ENCODE measurements at regions not wholly inside any gene's neighbourhood (a gene's known extent, or its start where the extent isn't known, plus 50 kb on each side); places are given as distances from the start of the nearest gene placed in this dataset.

DNA sequence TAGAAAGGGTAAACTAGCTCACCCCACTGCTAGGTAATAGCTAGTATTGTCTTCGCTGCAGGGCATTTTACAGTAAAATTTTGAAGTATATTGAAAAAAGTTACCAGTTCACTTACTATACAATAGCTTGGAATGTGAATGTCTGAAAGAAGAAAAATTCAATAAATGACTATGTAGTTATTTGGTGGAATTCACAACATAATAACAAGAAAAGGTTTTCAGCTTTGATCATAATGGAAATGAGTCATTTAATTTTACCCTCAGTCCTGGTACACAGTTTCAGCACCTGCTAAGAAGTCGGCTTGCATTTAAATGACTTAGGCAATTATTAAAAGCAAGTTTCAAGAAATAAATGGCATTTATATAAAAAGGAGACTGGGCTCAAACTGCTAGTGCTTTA, 90.4 kb downstream of the NUP35 start:
- no peak for DNase-seq
- H3K36me3 ChIP-seq (ENCODE audit: control insufficient read depth, insufficient read depth, low read length), result no peaks in the 10 kb centered on the region
- no peaks in the 10 kb centered on the region for H3K4me1 ChIP-seq (ENCODE audit: control insufficient read depth, insufficient read depth, low read length)
- H3K27me3 ChIP-seq (ENCODE audit: control insufficient read depth, insufficient read depth, low read length), result no peaks in the 10 kb centered on the region
- H3K9me3 ChIP-seq (ENCODE audit: control insufficient read depth, low read depth, low read length), result no peaks in the 10 kb centered on the region
- no peak overlapping the region for H3K4me3 ChIP-seq (ENCODE audit: low read length)
- H3K27ac ChIP-seq (ENCODE audit: low read length), result no peak overlapping the region
- 100% methylated on average over 1 of the region's 2 CpGs for WGBS (ENCODE audit: insufficient coverage, low lambda C conversion rate)

DNA sequence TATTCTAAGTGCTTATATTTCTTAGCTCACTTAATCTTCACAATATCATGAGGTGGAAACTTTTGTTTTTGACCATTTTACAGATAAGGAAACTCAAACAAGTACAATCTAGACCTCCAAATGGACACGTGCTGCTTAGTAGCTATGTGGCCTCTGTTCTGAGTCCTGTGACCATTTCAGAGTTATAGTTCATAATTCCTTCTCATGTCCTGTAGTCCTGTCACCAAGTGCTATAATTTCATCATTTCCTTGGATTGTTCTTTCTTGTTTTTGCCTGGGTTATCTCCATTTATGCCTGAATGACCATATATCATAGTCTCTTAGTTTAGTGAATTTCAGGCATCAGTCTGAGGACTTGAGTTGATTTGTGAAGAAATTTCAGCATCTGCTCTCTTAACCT, 91.7 kb downstream of the NUP35 start:
- WGBS (ENCODE audit: insufficient coverage, low lambda C conversion rate), result no CpG with 5 or more reads among the region's 1 CpG
- H3K27ac ChIP-seq (ENCODE audit: low read length), result no peak overlapping the region
- H3K27me3 ChIP-seq (ENCODE audit: control insufficient read depth, insufficient read depth, low read length), result no peaks in the 10 kb centered on the region
- no peak for DNase-seq
- H3K4me3 ChIP-seq (ENCODE audit: low read length), result no peak overlapping the region
- H3K9me3 ChIP-seq (ENCODE audit: control insufficient read depth, low read depth, low read length), result no peaks in the 10 kb centered on the region
- H3K36me3 ChIP-seq (ENCODE audit: control insufficient read depth, insufficient read depth, low read length), result no peaks in the 10 kb centered on the region
- H3K4me1 ChIP-seq (ENCODE audit: control insufficient read depth, insufficient read depth, low read length), result no peaks in the 10 kb centered on the region

DNA sequence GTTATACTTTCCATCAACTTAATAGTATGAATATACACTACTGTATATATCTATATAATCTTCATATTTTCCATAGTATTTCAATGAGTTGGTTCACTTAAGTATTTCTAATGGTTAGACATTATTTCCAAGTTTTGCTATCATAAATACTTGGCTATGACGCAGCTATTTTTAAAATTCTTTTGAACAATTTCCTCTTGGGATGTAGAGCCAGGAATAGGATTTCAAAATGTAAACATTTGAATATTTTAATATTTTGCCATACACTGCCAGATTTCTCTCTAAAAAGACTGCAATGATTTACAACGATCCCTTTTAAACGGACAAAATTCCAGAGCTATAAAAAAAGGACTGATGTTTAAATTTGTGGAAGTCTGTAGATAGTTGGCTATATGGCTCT, 95.6 kb downstream of the NUP35 start:
- Histone ChIP-seq H3K4me1 (ENCODE audit: control insufficient read depth, insufficient read depth, low read length) (no peaks in the 10 kb centered on the region), H3K36me3 (ENCODE audit: control insufficient read depth, insufficient read depth, low read length) (no peaks in the 10 kb centered on the region), H3K27me3 (ENCODE audit: control insufficient read depth, insufficient read depth, low read length) (no peaks in the 10 kb centered on the region), H3K9me3 (ENCODE audit: control insufficient read depth, low read depth, low read length) (no peaks in the 10 kb centered on the region), H3K27ac (ENCODE audit: low read length) (no peak overlapping the region), H3K4me3 (ENCODE audit: low read length) (no peak overlapping the region)
- 73% methylated on average over 1 of the region's 3 CpGs for WGBS (ENCODE audit: insufficient coverage, low lambda C conversion rate)
- DNase-seq, result no peak

DNA sequence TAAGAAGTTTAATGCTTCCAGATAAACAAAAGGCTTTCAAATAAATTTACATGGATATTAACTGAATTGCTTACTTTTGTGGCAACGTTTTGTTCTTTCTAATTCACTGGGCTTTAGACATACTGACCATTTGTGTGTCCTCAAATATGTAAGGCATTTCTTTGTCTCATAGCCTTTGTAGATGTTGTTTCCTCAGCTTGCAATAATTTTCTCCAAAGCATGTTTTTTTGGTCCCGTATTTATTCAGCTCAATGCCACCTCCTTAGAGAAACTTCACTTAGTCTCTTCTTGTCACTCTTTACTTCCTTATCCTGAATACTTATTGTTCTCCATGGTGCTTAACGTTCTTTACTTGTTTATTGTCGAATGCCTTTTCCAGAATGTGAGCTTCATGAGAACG, 98.5 kb downstream of the NUP35 start:
- H3K9me3 ChIP-seq (ENCODE audit: control insufficient read depth, low read depth, low read length), result no peaks in the 10 kb centered on the region
- no peak overlapping the region for H3K27ac ChIP-seq (ENCODE audit: low read length)
- 56% methylated on average over 2 of the region's 5 CpGs for WGBS (ENCODE audit: insufficient coverage, low lambda C conversion rate)
- H3K4me1 ChIP-seq (ENCODE audit: control insufficient read depth, insufficient read depth, low read length), result no peaks in the 10 kb centered on the region
- H3K27me3 ChIP-seq (ENCODE audit: control insufficient read depth, insufficient read depth, low read length), result no peaks in the 10 kb centered on the region
- no peak for DNase-seq
- no peak overlapping the region for H3K4me3 ChIP-seq (ENCODE audit: low read length)
- H3K36me3 ChIP-seq (ENCODE audit: control insufficient read depth, insufficient read depth, low read length), result no peaks in the 10 kb centered on the region

DNA sequence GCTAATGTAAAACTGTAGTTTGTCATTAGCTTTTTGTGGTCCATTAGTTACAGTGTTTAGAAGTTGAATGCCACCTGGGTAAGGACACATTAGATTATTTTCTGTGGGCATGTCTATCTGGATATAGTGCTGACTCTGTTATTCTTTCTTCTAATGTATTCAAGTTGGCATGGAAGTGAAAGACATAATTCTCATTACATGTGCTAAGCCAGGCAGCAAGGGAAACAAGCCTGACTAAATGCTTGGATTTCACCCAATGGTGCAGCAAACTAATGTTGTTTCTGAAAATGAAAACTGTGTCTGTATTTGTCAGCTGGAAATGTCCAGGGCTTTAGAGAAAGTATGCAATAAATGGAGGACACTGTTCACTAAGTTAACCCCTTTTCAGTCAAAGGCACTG, 100.7 kb downstream of the NUP35 start:
- DNase-seq, result no peak
- H3K27me3 ChIP-seq (ENCODE audit: control insufficient read depth, insufficient read depth, low read length), result no peaks in the 10 kb centered on the region
- H3K9me3 ChIP-seq (ENCODE audit: control insufficient read depth, low read depth, low read length), result no peaks in the 10 kb centered on the region
- no peaks in the 10 kb centered on the region for H3K36me3 ChIP-seq (ENCODE audit: control insufficient read depth, insufficient read depth, low read length)
- no peak overlapping the region for H3K27ac ChIP-seq (ENCODE audit: low read length)
- no peak overlapping the region for H3K4me3 ChIP-seq (ENCODE audit: low read length)
- no peaks in the 10 kb centered on the region for H3K4me1 ChIP-seq (ENCODE audit: control insufficient read depth, insufficient read depth, low read length)

DNA sequence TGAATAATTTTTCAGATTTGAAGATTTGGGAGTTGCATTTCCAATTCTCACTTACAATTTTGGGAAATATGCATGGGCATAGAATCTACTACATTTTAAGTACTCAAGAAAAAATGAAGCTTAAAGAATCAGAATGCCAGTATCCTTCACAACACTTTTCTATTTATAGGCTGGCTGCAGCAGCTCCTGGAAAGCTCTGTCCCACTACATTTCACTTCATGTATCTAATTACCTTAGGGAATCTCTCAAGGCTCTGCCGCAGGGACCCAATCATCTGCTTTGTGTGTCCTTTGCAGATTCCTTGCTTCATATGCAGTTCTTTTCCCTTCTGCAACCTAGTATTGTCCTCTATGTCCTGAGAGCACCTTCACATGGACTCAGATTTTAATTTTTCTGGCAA, 102.9 kb downstream of the NUP35 start:
- no peaks in the 10 kb centered on the region for H3K27me3 ChIP-seq (ENCODE audit: control insufficient read depth, insufficient read depth, low read length)
- WGBS (ENCODE audit: insufficient coverage, low lambda C conversion rate), result 100% methylated on average over 1 of the region's 1 CpG

DNA sequence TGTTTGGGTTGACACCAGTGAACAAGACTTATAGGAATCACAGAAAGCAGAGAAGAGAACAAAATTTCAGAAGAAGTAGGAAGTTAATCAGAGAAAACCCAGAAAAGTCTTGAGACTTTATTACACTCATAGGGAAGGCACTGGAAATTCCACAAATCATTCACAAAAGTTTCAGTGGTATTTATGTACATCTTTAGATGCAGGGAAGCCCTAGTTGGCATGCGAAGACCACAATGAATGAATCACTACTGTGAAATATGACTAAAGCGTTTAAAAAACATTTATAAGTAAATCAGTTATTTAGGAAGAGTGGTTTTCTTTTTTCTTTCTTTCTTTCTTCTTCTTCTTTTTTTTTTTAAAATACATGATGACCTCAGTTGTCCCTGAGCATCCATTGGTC, 105.1 kb downstream of the NUP35 start:
- 100% methylated on average over 1 of the region's 2 CpGs for WGBS (ENCODE audit: insufficient coverage, low lambda C conversion rate)
- no peak for DNase-seq
- Histone ChIP-seq H3K9me3 (ENCODE audit: control insufficient read depth, low read depth, low read length) (no peaks in the 10 kb centered on the region), H3K27ac (ENCODE audit: low read length) (no peak overlapping the region), H3K36me3 (ENCODE audit: control insufficient read depth, insufficient read depth, low read length) (no peaks in the 10 kb centered on the region), H3K4me1 (ENCODE audit: control insufficient read depth, insufficient read depth, low read length) (no peaks in the 10 kb centered on the region), H3K4me3 (ENCODE audit: low read length) (no peak overlapping the region), H3K27me3 (ENCODE audit: control insufficient read depth, insufficient read depth, low read length) (no peaks in the 10 kb centered on the region)

More for the DNA sequence above, 102.9 kb downstream of the NUP35 start:
- no peak for DNase-seq
- no peaks in the 10 kb centered on the region for H3K36me3 ChIP-seq (ENCODE audit: control insufficient read depth, insufficient read depth, low read length)
- H3K27ac ChIP-seq (ENCODE audit: low read length), result no peak overlapping the region
- H3K4me1 ChIP-seq (ENCODE audit: control insufficient read depth, insufficient read depth, low read length), result no peaks in the 10 kb centered on the region
- no peak overlapping the region for H3K4me3 ChIP-seq (ENCODE audit: low read length)
- H3K9me3 ChIP-seq (ENCODE audit: control insufficient read depth, low read depth, low read length), result no peaks in the 10 kb centered on the region

DNA sequence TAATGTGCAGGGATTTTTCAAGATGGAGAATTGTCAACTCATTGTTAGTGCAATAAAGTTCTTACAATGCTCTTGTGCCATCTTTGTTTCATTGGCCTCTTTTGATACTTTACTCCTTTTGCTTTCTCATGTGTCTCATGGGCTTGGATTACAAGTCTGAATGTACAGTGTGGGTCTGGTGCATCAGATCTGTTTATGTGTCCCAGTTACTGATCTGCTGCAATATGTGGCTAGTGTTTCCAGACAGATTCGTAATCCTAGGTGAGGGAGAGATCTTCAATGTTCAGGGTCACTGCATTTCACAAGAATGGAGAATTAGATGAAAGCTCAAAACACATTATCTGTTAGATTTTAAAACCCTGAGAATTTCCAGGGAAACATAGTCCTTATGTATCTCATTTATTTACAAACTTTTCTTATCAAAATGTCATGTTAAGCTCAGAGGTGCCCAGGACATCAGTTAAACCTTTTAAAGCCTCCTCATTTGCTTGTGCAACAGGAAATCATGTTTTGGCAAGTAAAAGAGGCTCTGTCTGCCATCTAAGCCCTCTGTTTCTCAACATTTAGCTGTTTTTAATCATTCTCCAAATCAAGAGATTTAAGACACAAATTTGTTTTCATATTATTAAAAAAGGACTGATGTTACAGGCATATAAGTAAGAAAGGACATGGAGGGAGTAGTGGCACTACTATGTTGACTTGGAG, 108.1 kb downstream of the NUP35 start:
- Histone ChIP-seq H3K27me3 (ENCODE audit: control insufficient read depth, insufficient read depth, low read length) (no peaks in the 10 kb centered on the region), H3K4me3 (ENCODE audit: low read length) (no peak overlapping the region), H3K9me3 (ENCODE audit: control insufficient read depth, low read depth, low read length) (no peaks in the 10 kb centered on the region), H3K36me3 (ENCODE audit: control insufficient read depth, insufficient read depth, low read length) (no peaks in the 10 kb centered on the region), H3K27ac (ENCODE audit: low read length) (no peak overlapping the region), H3K4me1 (ENCODE audit: control insufficient read depth, insufficient read depth, low read length) (no peaks in the 10 kb centered on the region)
- no peak for DNase-seq
- WGBS (ENCODE audit: insufficient coverage, low lambda C conversion rate), result 100% methylated on average over 1 of the region's 1 CpG

DNA sequence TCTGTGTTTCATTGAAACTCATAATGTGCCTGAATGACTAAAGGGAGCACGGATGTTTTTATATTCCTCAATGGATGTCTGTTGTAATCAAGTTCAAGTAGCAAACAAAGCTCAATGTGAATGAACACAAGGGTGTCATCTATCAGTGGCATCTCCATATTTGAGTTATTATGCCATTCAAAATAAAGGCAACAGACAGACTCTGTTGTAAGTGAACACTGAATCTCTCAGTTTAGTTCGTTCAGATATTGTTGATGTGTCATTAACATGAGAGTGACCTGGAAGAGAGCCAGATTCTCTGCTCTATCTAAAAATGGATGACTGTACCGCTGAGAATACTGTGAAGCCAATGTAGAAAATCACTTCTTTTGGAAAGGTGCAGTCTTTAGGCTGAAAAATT, 118.7 kb downstream of the NUP35 start:
- DNase-seq, result no peak

DNA sequence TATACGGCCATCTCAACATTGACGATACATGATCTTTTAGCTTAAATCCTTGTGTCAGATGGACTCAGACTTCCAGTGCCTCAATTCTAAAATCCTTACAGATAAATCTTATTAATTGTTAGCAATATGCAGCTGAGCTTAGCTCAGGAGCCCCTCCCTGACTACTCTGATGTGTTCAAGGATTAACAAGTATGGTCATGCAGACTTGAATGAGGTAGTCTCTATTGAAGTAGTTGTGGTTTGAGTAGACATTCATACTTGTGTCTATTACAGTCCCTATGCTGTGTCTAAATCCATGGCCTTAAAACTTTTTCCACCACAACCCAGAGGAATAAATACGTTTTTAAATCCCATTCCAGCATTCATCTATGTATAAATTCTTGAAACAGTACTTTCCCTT, 119.5 kb downstream of the NUP35 start:
- no peaks in the 10 kb centered on the region for H3K4me1 ChIP-seq (ENCODE audit: control insufficient read depth, insufficient read depth, low read length)
- no peaks in the 10 kb centered on the region for H3K27me3 ChIP-seq (ENCODE audit: control insufficient read depth, insufficient read depth, low read length)
- H3K9me3 ChIP-seq (ENCODE audit: control insufficient read depth, low read depth, low read length), result no peaks in the 10 kb centered on the region
- 100% methylated on average over 3 of the region's 3 CpGs for WGBS (ENCODE audit: insufficient coverage, low lambda C conversion rate)
- H3K36me3 ChIP-seq (ENCODE audit: control insufficient read depth, insufficient read depth, low read length), result no peaks in the 10 kb centered on the region
- no peak overlapping the region for H3K4me3 ChIP-seq (ENCODE audit: low read length)
- no peak for DNase-seq
- no peak overlapping the region for H3K27ac ChIP-seq (ENCODE audit: low read length)

More for the DNA sequence above, 118.7 kb downstream of the NUP35 start:
- Histone ChIP-seq H3K4me3 (ENCODE audit: low read length) (no peak overlapping the region), H3K27ac (ENCODE audit: low read length) (no peak overlapping the region), H3K9me3 (ENCODE audit: control insufficient read depth, low read depth, low read length) (no peaks in the 10 kb centered on the region), H3K27me3 (ENCODE audit: control insufficient read depth, insufficient read depth, low read length) (no peaks in the 10 kb centered on the region), H3K4me1 (ENCODE audit: control insufficient read depth, insufficient read depth, low read length) (no peaks in the 10 kb centered on the region), H3K36me3 (ENCODE audit: control insufficient read depth, insufficient read depth, low read length) (no peaks in the 10 kb centered on the region)
- no CpG with 5 or more reads among the region's 3 CpGs for WGBS (ENCODE audit: insufficient coverage, low lambda C conversion rate)

DNA sequence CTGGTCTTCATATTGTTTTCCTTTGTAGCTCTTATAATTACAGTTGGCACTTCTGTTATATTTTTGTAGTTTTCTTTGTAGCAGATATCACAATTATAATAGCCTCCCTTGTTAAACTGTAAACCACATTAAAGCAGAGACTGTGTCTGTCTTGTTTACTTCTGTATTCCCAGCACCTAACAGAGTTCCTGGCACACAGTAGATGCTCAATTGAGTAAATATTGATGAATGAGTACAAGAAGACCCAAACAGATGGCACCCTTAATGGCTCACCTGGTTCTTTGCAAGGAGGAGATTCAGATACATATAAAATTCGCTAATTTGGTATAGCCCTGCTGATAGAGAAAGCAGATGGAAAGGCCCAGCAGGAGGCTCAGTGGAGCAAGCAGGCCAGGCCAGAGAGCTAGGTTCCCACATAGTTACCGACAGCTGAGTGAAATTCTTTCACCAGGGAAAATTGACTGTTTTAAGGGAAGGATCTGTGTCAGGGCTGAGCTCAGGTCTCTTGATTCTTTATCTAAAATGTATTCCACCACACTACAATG, 120.1 kb downstream of the NUP35 start:
- Histone ChIP-seq H3K4me3 (ENCODE audit: low read length) (no peak overlapping the region), H3K36me3 (ENCODE audit: control insufficient read depth, insufficient read depth, low read length) (no peaks in the 10 kb centered on the region), H3K27me3 (ENCODE audit: control insufficient read depth, insufficient read depth, low read length) (no peaks in the 10 kb centered on the region), H3K4me1 (ENCODE audit: control insufficient read depth, insufficient read depth, low read length) (no peaks in the 10 kb centered on the region), H3K9me3 (ENCODE audit: control insufficient read depth, low read depth, low read length) (no peaks in the 10 kb centered on the region), H3K27ac (ENCODE audit: low read length) (no peak overlapping the region)
- WGBS (ENCODE audit: insufficient coverage, low lambda C conversion rate), result no CpG with 5 or more reads among the region's 2 CpGs
- DNase-seq, result no peak

Measured in large intestine (tissue), 3 donors.